OCI-LY1 (cell line): ENCODE measurements at regions not wholly inside any gene's neighbourhood (a gene's known extent, or its start where the extent isn't known, plus 50 kb on each side); places are given as distances from the start of the nearest gene placed in this dataset.

ENCODE experiments used
- H2AFZ ChIP-seq: fragments of 200-600 bp; sonication (generic), shearing (Covaris generic); 2 replicates; pipeline ENCODE4 v1.6.0; 2014; ENCODE audit warnings: antibody characterized with exemption, mild to moderate bottlenecking, low read length
- H3F3A ChIP-seq: fragments of 200-600 bp; sonication (generic), shearing (Covaris generic); 2 replicates; pipeline ENCODE4 v1.6.0; 2014; ENCODE audit warnings: mild to moderate bottlenecking, antibody characterized with exemption, low read length, moderate library complexity; ENCODE audit not compliant: insufficient read depth
- H3K27ac ChIP-seq: fragments of 200-600 bp; sonication (generic); 2 replicates; pipeline ENCODE4 v1.5.1; 2014; ENCODE audit warnings: low read length, mixed run types, mild to moderate bottlenecking, low read depth; ENCODE audit not compliant: poor library complexity, severe bottlenecking
- H3K27me3 ChIP-seq: fragments of 200-600 bp; sonication (generic); 2 replicates; pipeline ENCODE4 v1.6.0; 2014; ENCODE audit warnings: antibody characterized with exemption, mild to moderate bottlenecking, low read length, moderate library complexity; ENCODE audit not compliant: insufficient read depth
- H3K36me3 ChIP-seq: fragments of 200-600 bp; sonication (generic); 2 replicates; pipeline ENCODE4 v1.6.1; 2014; ENCODE audit warnings: mild to moderate bottlenecking, antibody characterized with exemption, low read length, moderate library complexity, mixed read lengths; ENCODE audit not compliant: insufficient read depth
- H3K4me1 ChIP-seq: fragments of 200-600 bp; sonication (generic); 2 replicates; pipeline ENCODE4 v1.5.1; 2014; ENCODE audit warnings: mild to moderate bottlenecking, low read length, moderate library complexity; ENCODE audit not compliant: insufficient read depth, severe bottlenecking
- H3K4me2 ChIP-seq: fragments of 200-600 bp; sonication (generic), shearing (Covaris generic); 2 replicates; pipeline ENCODE4 v1.6.1; 2014; ENCODE audit warnings: low read length
- H3K4me3 ChIP-seq: fragments of 200-600 bp; sonication (generic); 2 replicates; pipeline ENCODE4 v1.5.1; 2014; ENCODE audit warnings: low read length, low read depth, mild to moderate bottlenecking, mixed read lengths; ENCODE audit not compliant: poor library complexity, severe bottlenecking
- H3K79me2 ChIP-seq: fragments of 200-600 bp; shearing (Covaris generic); 2 replicates; pipeline ENCODE4 v1.6.1; 2016; ENCODE audit warnings: mixed run types, low read length, mixed read lengths; ENCODE audit not compliant: insufficient read depth
- H3K9ac ChIP-seq: fragments of 200-600 bp; sonication (generic), shearing (Covaris generic); 2 replicates; pipeline ENCODE4 v1.6.1; 2014; ENCODE audit warnings: mild to moderate bottlenecking, low read length, mixed read lengths
- H3K9me2 ChIP-seq: fragments of 200-600 bp; sonication (generic), shearing (Covaris generic); 2 replicates; pipeline ENCODE4 v1.6.1; 2014; ENCODE audit warnings: low read depth, mild to moderate bottlenecking, low read length, mixed read lengths
- H3K9me3 ChIP-seq: fragments of 200-600 bp; shearing (Covaris generic); 2 replicates; pipeline ENCODE4 v1.6.1; 2014; ENCODE audit warnings: low read length, mixed read lengths
- H4K20me1 ChIP-seq: fragments of 200-600 bp; sonication (generic), shearing (Covaris generic); 2 replicates; pipeline ENCODE4 v1.6.0; 2016; ENCODE audit warnings: mild to moderate bottlenecking, low read length; ENCODE audit not compliant: insufficient read depth
- CTCF ChIP-seq: fragments of 200-600 bp; sonication (generic), shearing (Covaris generic); IDR thresholded peaks from 2 replicates; pipeline ENCODE4 v1.5.1; 2017; ENCODE audit warnings: mild to moderate bottlenecking, antibody characterized with exemption, low read length, moderate library complexity, mixed read lengths
- EZH2 ChIP-seq: fragments of 200-600 bp; sonication (generic), shearing (Covaris generic); IDR thresholded peaks from 2 replicates; pipeline ENCODE4 v1.8.0; 2017; ENCODE audit warnings: borderline replicate concordance, mixed run types, mild to moderate bottlenecking, antibody characterized with exemption, low read length, moderate library complexity, mixed read lengths

- no peaks in the 10 kb centered on the region for H3K9me2 ChIP-seq
- no peaks in the 10 kb centered on the region for H4K20me1 ChIP-seq
- no peak overlapping the region for H3K27ac ChIP-seq
- H3K9me3 ChIP-seq = no peaks in the 10 kb centered on the region
- no peak overlapping the region for H3K4me2 ChIP-seq
- H3K4me3 ChIP-seq = no peak overlapping the region
- H3K4me1 ChIP-seq = no peaks in the 10 kb centered on the region
- TF ChIP-seq CTCF (no peak), EZH2 (no peak)
- H3K9ac ChIP-seq = no peak overlapping the region
- no peaks in the 10 kb centered on the region for H3F3A ChIP-seq
- no peaks in the 10 kb centered on the region for H3K27me3 ChIP-seq
- H3K36me3 ChIP-seq = no peaks in the 10 kb centered on the region
- no peaks in the 10 kb centered on the region for H3K79me2 ChIP-seq
- H2AFZ ChIP-seq = no peak overlapping the region
Measured at GRCh38 chr17:6348891-6349290, 86.0 kb downstream of the AIPL1 start.

GRCh38 chr17:6347776-6348175 is 87.1 kb downstream of the AIPL1 start:
- Histone ChIP-seq H2AFZ (no peak overlapping the region), H3F3A (no peaks in the 10 kb centered on the region), H4K20me1 (no peaks in the 10 kb centered on the region), H3K9ac (no peak overlapping the region), H3K4me2 (no peak overlapping the region), H3K9me2 (no peaks in the 10 kb centered on the region), H3K36me3 (no peaks in the 10 kb centered on the region), H3K4me3 (no peak overlapping the region), H3K27ac (no peak overlapping the region), H3K79me2 (no peaks in the 10 kb centered on the region), H3K4me1 (no peaks in the 10 kb centered on the region), H3K27me3 (no peaks in the 10 kb centered on the region), H3K9me3 (no peaks in the 10 kb centered on the region)
- TF ChIP-seq CTCF = no peak
- no peak for TF ChIP-seq EZH2

GRCh38 chr17:6346986-6347385 is 87.9 kb downstream of the AIPL1 start:
- no peak overlapping the region for H3K9ac ChIP-seq

More at GRCh38 chr17:6346986-6347385, 87.9 kb downstream of the AIPL1 start:
- no peaks in the 10 kb centered on the region for H3K79me2 ChIP-seq
- no peak for TF ChIP-seq CTCF
- no peak for TF ChIP-seq EZH2
- H3K4me3 ChIP-seq = no peak overlapping the region
- no peaks in the 10 kb centered on the region for H3K9me3 ChIP-seq
- no peaks in the 10 kb centered on the region for H3K4me1 ChIP-seq
- no peaks in the 10 kb centered on the region for H3K36me3 ChIP-seq
- H3K4me2 ChIP-seq = no peak overlapping the region
- no peaks in the 10 kb centered on the region for H3F3A ChIP-seq
- H4K20me1 ChIP-seq = no peaks in the 10 kb centered on the region
- no peaks in the 10 kb centered on the region for H3K27me3 ChIP-seq
- no peak overlapping the region for H2AFZ ChIP-seq
- H3K9me2 ChIP-seq = no peaks in the 10 kb centered on the region
- H3K27ac ChIP-seq = no peak overlapping the region
